ENCODE measurements at regions not wholly inside any gene's neighbourhood (a gene's known extent, or its start where the extent isn't known, plus 50 kb on each side); places are given as distances from the start of the nearest gene placed in this dataset.

GRCh38 chr12:24705216-24705615 lies 243.7 kb downstream of the BCAT1 start:
- H3K4me3 ChIP-seq (ENCODE audit: low read depth, low read length) = no peak overlapping the region
- DNase-seq (ENCODE audit: low read depth) = no peak
- TF ChIP-seq MYC (IDR thresholded peaks at IDR 0.05; ENCODE audit: low read depth, low read length) (no peak), POLR2A (IDR thresholded peaks at IDR 0.05; ENCODE audit: extremely low read depth, insufficient read length) (no peak), MAX (IDR thresholded peaks at IDR 0.05; ENCODE audit: low read depth, low read length) (no peak)

GRCh38 chr12:24701343-24701742 lies 247.6 kb downstream of the BCAT1 start:
- no peak overlapping the region for H3K4me3 ChIP-seq (ENCODE audit: low read depth, low read length)
- TF ChIP-seq MYC (IDR thresholded peaks at IDR 0.05; ENCODE audit: low read depth, low read length) (no peak), MAX (IDR thresholded peaks at IDR 0.05; ENCODE audit: low read depth, low read length) (no peak), CTCF (IDR thresholded peaks at IDR 0.05; ENCODE audit: low read depth, low read length) (no peak), POLR2A (IDR thresholded peaks at IDR 0.05; ENCODE audit: extremely low read depth, insufficient read length) (no peak)
- DNase-seq (ENCODE audit: low read depth) = no peak

- no peak for DNase-seq (ENCODE audit: low read depth)
- TF ChIP-seq MAX (IDR thresholded peaks at IDR 0.05; ENCODE audit: low read depth, low read length) = no peak
- no peak for TF ChIP-seq MYC (IDR thresholded peaks at IDR 0.05; ENCODE audit: low read depth, low read length)
- no peak for TF ChIP-seq CTCF (IDR thresholded peaks at IDR 0.05; ENCODE audit: low read depth, low read length)
- no peak for TF ChIP-seq POLR2A (IDR thresholded peaks at IDR 0.05; ENCODE audit: extremely low read depth, insufficient read length)
- H3K4me3 ChIP-seq (ENCODE audit: low read depth, low read length) = no peak overlapping the region
These were observed 249.9 kb downstream of the BCAT1 start for GRCh38 chr12:24698972-24699371.

- TF ChIP-seq CTCF (IDR thresholded peaks at IDR 0.05; ENCODE audit: low read depth, low read length) (no peak), MYC (IDR thresholded peaks at IDR 0.05; ENCODE audit: low read depth, low read length) (no peak), MAX (IDR thresholded peaks at IDR 0.05; ENCODE audit: low read depth, low read length) (no peak), POLR2A (IDR thresholded peaks at IDR 0.05; ENCODE audit: extremely low read depth, insufficient read length) (no peak)
- no peak for DNase-seq (ENCODE audit: low read depth)
- no peak overlapping the region for H3K4me3 ChIP-seq (ENCODE audit: low read depth, low read length)
These were observed 251.1 kb downstream of the BCAT1 start for GRCh38 chr12:24697769-24698168.

- TF ChIP-seq POLR2A (IDR thresholded peaks at IDR 0.05; ENCODE audit: extremely low read depth, insufficient read length) (no peak), MYC (IDR thresholded peaks at IDR 0.05; ENCODE audit: low read depth, low read length) (no peak), MAX (IDR thresholded peaks at IDR 0.05; ENCODE audit: low read depth, low read length) (no peak), CTCF (IDR thresholded peaks at IDR 0.05; ENCODE audit: low read depth, low read length) (no peak)
- no peak for DNase-seq (ENCODE audit: low read depth)
These were observed 251.6 kb downstream of the BCAT1 start for GRCh38 chr12:24697295-24697694.

GRCh38 chr12:24696800-24697199 lies 252.1 kb downstream of the BCAT1 start:
- no peak overlapping the region for H3K4me3 ChIP-seq (ENCODE audit: low read depth, low read length)
- DNase-seq (ENCODE audit: low read depth) = no peak
- TF ChIP-seq MAX (IDR thresholded peaks at IDR 0.05; ENCODE audit: low read depth, low read length) = no peak
- no peak for TF ChIP-seq POLR2A (IDR thresholded peaks at IDR 0.05; ENCODE audit: extremely low read depth, insufficient read length)
- TF ChIP-seq MYC (IDR thresholded peaks at IDR 0.05; ENCODE audit: low read depth, low read length) = no peak

More at GRCh38 chr12:24697295-24697694, 251.6 kb downstream of the BCAT1 start:
- H3K4me3 ChIP-seq (ENCODE audit: low read depth, low read length) = no peak overlapping the region

All from NB4 (cell line).